H1 (cell line): ENCODE measurements at regions not wholly inside any gene's neighbourhood (a gene's known extent, or its start where the extent isn't known, plus 50 kb on each side); places are given as distances from the start of the nearest gene placed in this dataset.

ENCODE experiments used
- ATF2 ChIP-seq: IDR thresholded peaks from 2 replicates; pipeline ENCODE4 v1.6.1; 2012; ENCODE audit warnings: low read length, inconsistent platforms
- BACH1 ChIP-seq: IDR thresholded peaks from 2 replicates; pipeline ENCODE4 v1.6.1; 2012; ENCODE audit warnings: low read length, improper control_type of control experiment
- CEBPB ChIP-seq: IDR thresholded peaks from 2 replicates; pipeline ENCODE4 v1.6.1; 2012; ENCODE audit warnings: low read depth, low read length
- POLR2AphosphoS5 ChIP-seq: IDR thresholded peaks from 2 replicates; pipeline ENCODE4 v1.6.1; 2011; ENCODE audit warnings: low read depth, low read length

GRCh38 chr12:82174383-82174782, 183.8 kb downstream of the CCDC59 start (continued):
- no peak for TF ChIP-seq ATF2
- TF ChIP-seq BACH1, result no peak
- no peak for TF ChIP-seq CEBPB
- no peak for TF ChIP-seq POLR2AphosphoS5
